ENCODE measurements at regions not wholly inside any gene's neighbourhood (a gene's known extent, or its start where the extent isn't known, plus 50 kb on each side); places are given as distances from the start of the nearest gene placed in this dataset.

DNA sequence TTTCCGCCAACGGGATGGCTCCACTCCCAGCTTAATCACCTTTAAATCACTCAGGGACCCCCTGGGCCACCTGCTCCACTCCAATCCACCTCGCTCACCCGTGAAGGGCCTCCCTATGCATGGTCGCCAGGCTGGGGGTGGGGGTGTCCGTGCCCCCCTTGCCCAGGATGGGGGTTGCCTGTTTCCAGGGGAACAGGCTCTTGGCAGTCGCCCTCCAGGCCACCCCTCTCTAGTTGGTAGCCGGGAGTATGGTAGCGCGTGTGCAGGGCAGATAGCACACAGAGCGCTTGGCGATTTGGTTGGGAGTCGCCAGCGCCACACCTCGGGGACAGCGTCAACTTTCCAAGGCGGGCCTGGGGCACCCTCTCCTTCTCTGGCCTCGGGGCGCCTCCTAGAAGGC, 134.9 kb upstream of the ZNF92 start:
- TF ChIP-seq, protein P1, sequence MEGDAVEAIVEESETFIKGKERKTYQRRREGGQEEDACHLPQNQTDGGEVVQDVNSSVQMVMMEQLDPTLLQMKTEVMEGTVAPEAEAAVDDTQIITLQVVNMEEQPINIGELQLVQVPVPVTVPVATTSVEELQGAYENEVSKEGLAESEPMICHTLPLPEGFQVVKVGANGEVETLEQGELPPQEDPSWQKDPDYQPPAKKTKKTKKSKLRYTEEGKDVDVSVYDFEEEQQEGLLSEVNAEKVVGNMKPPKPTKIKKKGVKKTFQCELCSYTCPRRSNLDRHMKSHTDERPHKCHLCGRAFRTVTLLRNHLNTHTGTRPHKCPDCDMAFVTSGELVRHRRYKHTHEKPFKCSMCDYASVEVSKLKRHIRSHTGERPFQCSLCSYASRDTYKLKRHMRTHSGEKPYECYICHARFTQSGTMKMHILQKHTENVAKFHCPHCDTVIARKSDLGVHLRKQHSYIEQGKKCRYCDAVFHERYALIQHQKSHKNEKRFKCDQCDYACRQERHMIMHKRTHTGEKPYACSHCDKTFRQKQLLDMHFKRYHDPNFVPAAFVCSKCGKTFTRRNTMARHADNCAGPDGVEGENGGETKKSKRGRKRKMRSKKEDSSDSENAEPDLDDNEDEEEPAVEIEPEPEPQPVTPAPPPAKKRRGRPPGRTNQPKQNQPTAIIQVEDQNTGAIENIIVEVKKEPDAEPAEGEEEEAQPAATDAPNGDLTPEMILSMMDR (conservative IDR thresholded peaks at IDR 0.05; ENCODE audit: control insufficient read depth, insufficient read depth, low read depth, low read length), result no peak
- H3K4me3 ChIP-seq (ENCODE audit: control insufficient read depth, low read depth, low read length), result no peak overlapping the region
- DNase-seq (ENCODE audit: low read depth), result no peak

GRCh38 chr7:65235586-65235985, 138.1 kb upstream of the ZNF92 start:
- TF ChIP-seq, protein P1 (conservative IDR thresholded peaks at IDR 0.05; ENCODE audit: control insufficient read depth, insufficient read depth, low read depth, low read length), result no peak
- no peak for DNase-seq (ENCODE audit: low read depth)
- H3K4me3 ChIP-seq (ENCODE audit: control insufficient read depth, low read depth, low read length), result no peak overlapping the region

- DNase-seq (ENCODE audit: low read depth), result no peak
- H3K4me3 ChIP-seq (ENCODE audit: control insufficient read depth, low read depth, low read length), result no peak overlapping the region
- TF ChIP-seq, protein P1 (conservative IDR thresholded peaks at IDR 0.05; ENCODE audit: control insufficient read depth, insufficient read depth, low read depth, low read length), result no peak
Observed at GRCh38 chr7:65233409-65234034, 140.1 kb upstream of the ZNF92 start.

- DNase-seq (ENCODE audit: low read depth), result no peak
- TF ChIP-seq, protein P1 (conservative IDR thresholded peaks at IDR 0.05; ENCODE audit: control insufficient read depth, insufficient read depth, low read depth, low read length), result no peak
- H3K4me3 ChIP-seq (ENCODE audit: control insufficient read depth, low read depth, low read length), result no peak overlapping the region
Observed at GRCh38 chr7:65230231-65230630, 143.4 kb upstream of the ZNF92 start.

DNA sequence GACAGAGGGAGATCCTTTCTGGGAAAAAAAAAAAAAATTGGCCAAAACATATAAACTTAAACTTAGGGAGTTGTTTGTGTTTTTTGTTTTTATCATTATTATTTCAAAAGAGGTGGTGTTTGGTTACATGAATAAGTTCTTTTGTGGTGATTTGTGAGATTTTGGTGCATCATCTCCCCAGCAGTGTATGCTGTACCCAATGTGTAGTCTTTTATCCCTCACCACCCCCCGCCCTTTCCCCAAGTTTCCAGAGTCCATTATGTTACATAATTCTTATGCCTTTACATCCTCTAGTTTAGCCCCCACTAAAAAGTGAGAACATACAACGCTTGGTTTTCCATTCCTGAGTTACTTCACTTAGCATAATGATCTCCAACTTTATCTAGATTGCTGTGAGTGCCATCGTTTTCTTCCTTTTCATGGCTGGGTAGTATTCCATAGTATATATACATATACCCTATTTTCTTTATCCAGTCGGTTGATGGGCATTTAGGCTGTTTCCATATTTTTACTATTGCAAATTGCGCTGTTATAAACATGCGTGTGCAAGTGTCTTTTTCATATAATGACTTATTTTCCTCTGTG, 148.1 kb upstream of the ZNF92 start:
- TF ChIP-seq, protein P1 (conservative IDR thresholded peaks at IDR 0.05; ENCODE audit: control insufficient read depth, insufficient read depth, low read depth, low read length), result no peak
- no peak overlapping the region for H3K4me3 ChIP-seq (ENCODE audit: control insufficient read depth, low read depth, low read length)
- no peak for DNase-seq (ENCODE audit: low read depth)

GRCh38 chr7:65222655-65223054, 151.0 kb upstream of the ZNF92 start:
- TF ChIP-seq, protein P1 (conservative IDR thresholded peaks at IDR 0.05; ENCODE audit: control insufficient read depth, insufficient read depth, low read depth, low read length), result no peak
- no peak for DNase-seq (ENCODE audit: low read depth)
- no peak overlapping the region for H3K4me3 ChIP-seq (ENCODE audit: control insufficient read depth, low read depth, low read length)
